ENCODE measurements at regions not wholly inside any gene's neighbourhood (a gene's known extent, or its start where the extent isn't known, plus 50 kb on each side); places are given as distances from the start of the nearest gene placed in this dataset.

DNA sequence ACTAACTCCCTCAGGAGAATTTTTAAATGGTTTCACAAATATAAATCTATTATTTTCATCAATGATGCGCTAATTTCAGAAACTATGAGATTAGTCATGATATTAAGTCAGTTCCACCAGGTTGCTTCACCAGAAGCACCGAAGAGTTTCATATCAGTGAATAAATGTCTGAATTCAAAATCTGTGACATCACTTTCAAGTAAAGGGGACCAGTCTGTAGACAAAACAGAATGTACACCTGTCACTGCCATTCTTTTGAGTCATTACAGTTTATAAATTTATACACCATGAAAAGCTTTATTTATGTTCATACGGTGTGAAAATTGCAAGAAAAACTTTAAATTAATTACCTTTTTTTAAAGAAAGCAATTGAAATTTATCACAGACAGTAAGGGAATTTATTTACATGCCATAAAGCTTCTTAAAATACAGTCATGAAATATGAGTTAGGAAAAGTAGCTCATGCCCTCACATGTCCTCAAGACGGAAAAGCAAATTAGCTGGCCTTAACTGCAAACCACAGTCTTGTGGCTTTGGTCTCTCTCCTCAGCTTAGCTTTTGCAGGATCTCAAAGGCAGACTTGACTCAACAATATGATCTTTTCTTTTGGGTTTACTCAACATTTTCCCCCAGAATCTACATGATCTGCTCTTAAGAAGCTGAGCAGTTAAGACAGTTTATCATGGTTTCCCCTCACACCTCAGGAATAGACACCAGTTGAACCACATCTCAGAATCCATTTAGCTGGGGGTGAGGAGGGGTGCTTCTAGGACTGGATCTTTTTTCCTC is 177.7 kb upstream of the MCHR2 start:
- Histone ChIP-seq H3K9me3 (no peaks in the 10 kb centered on the region), H3K4me3 (no peak overlapping the region), H3K27ac (no peak overlapping the region), H3K4me1 (peaks cover 0 to 8% (median 4%) of the 10 kb centered on the region in 3 donors), H3K36me3 (no peaks in the 10 kb centered on the region), H3K27me3 (no peaks in the 10 kb centered on the region)
- TF ChIP-seq, protein P1, sequence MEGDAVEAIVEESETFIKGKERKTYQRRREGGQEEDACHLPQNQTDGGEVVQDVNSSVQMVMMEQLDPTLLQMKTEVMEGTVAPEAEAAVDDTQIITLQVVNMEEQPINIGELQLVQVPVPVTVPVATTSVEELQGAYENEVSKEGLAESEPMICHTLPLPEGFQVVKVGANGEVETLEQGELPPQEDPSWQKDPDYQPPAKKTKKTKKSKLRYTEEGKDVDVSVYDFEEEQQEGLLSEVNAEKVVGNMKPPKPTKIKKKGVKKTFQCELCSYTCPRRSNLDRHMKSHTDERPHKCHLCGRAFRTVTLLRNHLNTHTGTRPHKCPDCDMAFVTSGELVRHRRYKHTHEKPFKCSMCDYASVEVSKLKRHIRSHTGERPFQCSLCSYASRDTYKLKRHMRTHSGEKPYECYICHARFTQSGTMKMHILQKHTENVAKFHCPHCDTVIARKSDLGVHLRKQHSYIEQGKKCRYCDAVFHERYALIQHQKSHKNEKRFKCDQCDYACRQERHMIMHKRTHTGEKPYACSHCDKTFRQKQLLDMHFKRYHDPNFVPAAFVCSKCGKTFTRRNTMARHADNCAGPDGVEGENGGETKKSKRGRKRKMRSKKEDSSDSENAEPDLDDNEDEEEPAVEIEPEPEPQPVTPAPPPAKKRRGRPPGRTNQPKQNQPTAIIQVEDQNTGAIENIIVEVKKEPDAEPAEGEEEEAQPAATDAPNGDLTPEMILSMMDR (IDR thresholded peaks at IDR 0.05), result no peak
- WGBS, 2 donors, result 64 to 66% methylated on average over 4 of the region's 4 CpGs
- no peak for FAIRE-seq
- no peak for ATAC-seq
- no peak for DNase-seq
- intact Hi-C loops (cut with DNase I), result no loop called here

DNA sequence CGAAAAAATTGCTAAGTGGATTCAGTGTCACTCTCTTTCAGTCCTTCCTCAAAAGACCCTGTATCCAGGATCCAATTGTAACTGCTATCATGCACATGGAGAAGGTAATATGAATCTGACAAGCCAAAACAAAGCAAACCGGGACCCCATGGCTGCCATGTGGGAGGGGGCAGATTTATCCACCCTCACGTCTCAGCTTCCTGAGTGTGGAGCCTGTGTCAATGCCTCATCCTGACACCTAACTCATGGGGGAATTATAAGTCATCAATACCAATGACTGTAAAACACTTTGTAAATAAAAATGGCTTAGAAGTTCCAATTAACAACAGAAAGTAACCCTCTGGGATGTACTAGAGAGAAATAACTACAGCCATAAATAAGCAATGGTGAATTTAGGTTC is 174.1 kb upstream of the MCHR2 start:
- ATAC-seq, result no peak
- intact Hi-C loops (cut with DNase I), result no loop called here
- Histone ChIP-seq H3K36me3 (no peaks in the 10 kb centered on the region), H3K9me3 (no peaks in the 10 kb centered on the region), H3K27me3 (peaks cover 0 to 7% (median 0%) of the 10 kb centered on the region in 4 donors), H3K4me3 (no peak overlapping the region), H3K27ac (no peak overlapping the region), H3K4me1 (no peaks in the 10 kb centered on the region)
- no peak for FAIRE-seq
- no peak for DNase-seq
- WGBS, 2 donors, result 67 to 82% methylated on average over 3 of the region's 3 CpGs
- TF ChIP-seq, protein P1 (IDR thresholded peaks at IDR 0.05), result no peak

DNA sequence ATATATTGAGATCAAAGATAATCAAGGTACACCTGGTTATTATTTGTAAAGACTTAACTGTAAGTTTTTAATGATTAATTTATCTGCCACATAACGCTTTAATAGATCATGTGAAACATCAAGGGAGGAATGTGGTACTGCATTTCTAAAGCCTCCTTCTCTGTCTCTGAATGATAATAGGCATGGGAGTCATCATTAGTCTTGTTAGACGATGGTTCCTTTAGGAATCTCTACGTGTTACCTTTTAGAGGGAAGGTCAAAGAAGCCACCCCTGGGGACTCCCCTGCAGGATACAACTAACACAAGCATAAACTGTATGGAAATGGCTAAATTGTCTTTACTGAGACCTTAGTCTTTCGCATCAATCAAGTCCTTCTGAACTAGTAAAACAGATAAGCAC is 173.6 kb upstream of the MCHR2 start:
- no peak for DNase-seq
- Histone ChIP-seq H3K4me1 (no peaks in the 10 kb centered on the region), H3K36me3 (no peaks in the 10 kb centered on the region), H3K9me3 (no peaks in the 10 kb centered on the region), H3K27me3 (peaks cover 0 to 7% (median 0%) of the 10 kb centered on the region in 4 donors), H3K4me3 (no peak overlapping the region), H3K27ac (no peak overlapping the region)
- intact Hi-C loops (cut with DNase I), result no loop called here
- 50 to 53% methylated on average over 4 of the region's 4 CpGs for WGBS, 2 donors
- TF ChIP-seq, protein P1 (IDR thresholded peaks at IDR 0.05), result no peak
- ATAC-seq, result no peak
- no peak for FAIRE-seq

DNA sequence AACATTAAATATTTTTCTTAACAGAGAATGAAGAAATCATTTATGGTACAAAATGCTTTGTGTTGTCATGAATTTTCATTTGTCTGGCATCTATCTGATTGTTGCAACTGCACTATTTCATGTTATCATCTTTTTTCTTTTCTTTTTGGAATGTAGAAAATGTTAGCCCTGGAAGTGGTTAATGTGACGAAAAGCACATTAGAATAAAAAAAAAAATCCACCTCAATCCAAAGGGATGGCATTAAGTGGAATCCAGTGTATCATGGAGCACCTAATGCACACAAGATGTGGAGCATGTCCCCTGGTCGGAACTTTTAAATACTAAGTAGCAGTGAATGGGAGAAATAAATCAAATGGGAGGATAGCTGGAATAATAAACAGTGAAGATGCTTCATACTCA is 172.9 kb upstream of the MCHR2 start:
- FAIRE-seq, result no peak
- no peaks in the 10 kb centered on the region for H3K36me3 ChIP-seq
- H3K27me3 ChIP-seq, result peaks cover 0 to 7% (median 0%) of the 10 kb centered on the region in 4 donors
- TF ChIP-seq, protein P1 (IDR thresholded peaks at IDR 0.05), result no peak
- intact Hi-C loops (cut with DNase I), result no loop called here
- no peaks in the 10 kb centered on the region for H3K9me3 ChIP-seq
- H3K27ac ChIP-seq, result no peak overlapping the region
- 33 to 40% methylated on average over 2 of the region's 2 CpGs for WGBS, 2 donors
- ATAC-seq, result no peak
- no peaks in the 10 kb centered on the region for H3K4me1 ChIP-seq
- no peak overlapping the region for H3K4me3 ChIP-seq
- no peak for DNase-seq

DNA sequence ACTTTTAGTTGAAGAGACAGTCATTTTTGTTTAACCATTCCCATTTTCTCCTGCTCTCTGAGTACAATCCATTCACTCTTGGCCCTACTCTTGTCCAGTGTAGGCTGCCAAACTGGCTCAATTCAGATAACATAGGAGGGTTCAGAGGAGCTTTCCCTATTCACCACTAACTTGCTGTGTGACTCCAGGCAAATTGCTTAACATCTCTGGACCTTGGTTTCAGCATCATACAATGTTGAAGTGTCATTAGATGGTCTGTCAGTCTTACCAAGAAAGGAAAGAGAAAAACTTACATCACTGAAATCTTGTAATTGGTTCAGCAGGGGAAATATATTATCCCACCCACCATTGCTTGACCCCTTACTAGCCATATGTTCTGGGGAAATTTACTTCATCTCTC is 171.4 kb upstream of the MCHR2 start:
- H3K27ac ChIP-seq, result no peak overlapping the region
- peaks cover 0 to 7% (median 0%) of the 10 kb centered on the region in 4 donors for H3K27me3 ChIP-seq
- H3K9me3 ChIP-seq, result no peaks in the 10 kb centered on the region
- DNase-seq (no peak), ATAC-seq (no peak), FAIRE-seq (no peak)
- TF ChIP-seq, protein P1 (IDR thresholded peaks at IDR 0.05), result no peak
- H3K36me3 ChIP-seq, result no peaks in the 10 kb centered on the region
- intact Hi-C loops (cut with DNase I), result no loop called here
- H3K4me3 ChIP-seq, result no peak overlapping the region
- no peaks in the 10 kb centered on the region for H3K4me1 ChIP-seq
